Smooth muscle cell (in vitro differentiated cells): ENCODE measurements at regions not wholly inside any gene's neighbourhood (a gene's known extent, or its start where the extent isn't known, plus 50 kb on each side); places are given as distances from the start of the nearest gene placed in this dataset.
"Not testable (repeated sequence)": the region's sequence is repeated elsewhere in the genome, so short reads cannot be mapped to it uniquely, and the experiment has no call there.

Experiments
- DNase-seq: peaks from one replicate; lab custom pipeline; 2025; ENCODE audit not compliant: unreplicated experiment; lab: John Stamatoyannopoulos, UW
- H2AFZ ChIP-seq: fragments of 200-600 bp; sonication (generic); 2 replicates; pipeline ENCODE4 v1.6.0; 2016; ENCODE audit warnings: antibody characterized with exemption, low read depth, mild to moderate bottlenecking
- H3F3A ChIP-seq: fragments of 200-600 bp; sonication (generic); 2 replicates; pipeline ENCODE4 v1.6.0; 2017; ENCODE audit warnings: antibody characterized with exemption, low read depth
- H3K27ac ChIP-seq: fragments of 200-600 bp; sonication (generic); 2 replicates; pipeline ENCODE4 v1.5.1; 2016; ENCODE audit warnings: low read depth, mild to moderate bottlenecking
- H3K27me3 ChIP-seq: fragments of 200-600 bp; sonication (generic); 2 replicates; pipeline ENCODE4 v1.6.1; 2016; ENCODE audit warnings: low read depth, mild to moderate bottlenecking
- H3K36me3 ChIP-seq: fragments of 200-600 bp; sonication (generic); 2 replicates; pipeline ENCODE4 v1.5.1; 2016; ENCODE audit warnings: low read depth
- H3K4me1 ChIP-seq: fragments of 200-600 bp; sonication (generic); 2 replicates; pipeline ENCODE4 v1.5.1; 2016; ENCODE audit warnings: low read depth
- H3K4me2 ChIP-seq: fragments of 200-600 bp; sonication (generic); 2 replicates; pipeline ENCODE4 v1.6.0; 2016; ENCODE audit warnings: mild to moderate bottlenecking
- H3K4me3 ChIP-seq: fragments of 200-600 bp; sonication (generic); 2 replicates; pipeline ENCODE4 v1.5.1; 2016; ENCODE audit warnings: mild to moderate bottlenecking
- H3K79me2 ChIP-seq: fragments of 200-600 bp; sonication (generic); 2 replicates; pipeline ENCODE4 v1.6.0; 2016; ENCODE audit warnings: low read depth, mild to moderate bottlenecking
- H3K9ac ChIP-seq: fragments of 200-600 bp; sonication (generic); 2 replicates; pipeline ENCODE4 v1.6.0; 2016; ENCODE audit warnings: low read depth
- H3K9me3 ChIP-seq: fragments of 200-600 bp; sonication (generic); replicated peaks from 2 replicates; pipeline ENCODE4 v1.5.1; 2016; ENCODE audit warnings: low read depth
- H4K20me1 ChIP-seq: fragments of 200-600 bp; sonication (generic); 2 replicates; pipeline ENCODE4 v1.6.0; 2016; ENCODE audit warnings: low read depth
- WGBS: methylation state at CpG from one replicate; pipeline ENCODE4 v1.1.7; 2016; ENCODE audit warnings: low lambda C conversion rate; 5-methylcytosine and 5-hydroxymethylcytosine counted together
- TF ChIP-seq, protein P1 (sequence below): fragments of 200-600 bp; sonication (generic); IDR thresholded peaks from 2 replicates; pipeline ENCODE4 v1.5.1; 2017; ENCODE audit warnings: borderline replicate concordance, mild to moderate bottlenecking, antibody characterized with exemption; ENCODE audit not compliant: insufficient read depth, poor library complexity, severe bottlenecking

DNA sequence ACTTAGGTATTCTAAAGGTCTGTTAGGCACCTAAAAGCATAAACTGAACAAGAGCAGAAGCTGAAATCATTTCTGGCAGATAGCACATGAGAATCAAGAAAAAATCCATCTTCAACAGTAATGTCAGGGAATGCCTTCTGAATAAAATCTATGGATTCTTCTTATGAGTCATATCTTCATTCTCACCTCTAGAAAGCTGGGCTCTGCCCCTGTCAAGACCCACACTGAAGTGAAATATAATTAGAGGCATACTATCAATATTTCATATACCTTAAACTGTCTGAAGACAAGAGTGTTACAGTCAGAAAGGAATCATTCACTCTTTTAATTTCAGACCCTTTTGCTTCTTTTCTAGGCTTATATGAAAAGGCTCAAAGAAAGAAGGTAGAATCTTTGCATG is 485.8 kb upstream of the PTCHD4 start:
- H3K36me3 ChIP-seq = no peaks in the 10 kb centered on the region
- H3K79me2 ChIP-seq = no peaks in the 10 kb centered on the region
- no peaks in the 10 kb centered on the region for H4K20me1 ChIP-seq
- H3K9ac ChIP-seq = no peak overlapping the region
- H2AFZ ChIP-seq = no peak overlapping the region
- no peaks in the 10 kb centered on the region for H3K9me3 ChIP-seq
- TF ChIP-seq, protein P1, sequence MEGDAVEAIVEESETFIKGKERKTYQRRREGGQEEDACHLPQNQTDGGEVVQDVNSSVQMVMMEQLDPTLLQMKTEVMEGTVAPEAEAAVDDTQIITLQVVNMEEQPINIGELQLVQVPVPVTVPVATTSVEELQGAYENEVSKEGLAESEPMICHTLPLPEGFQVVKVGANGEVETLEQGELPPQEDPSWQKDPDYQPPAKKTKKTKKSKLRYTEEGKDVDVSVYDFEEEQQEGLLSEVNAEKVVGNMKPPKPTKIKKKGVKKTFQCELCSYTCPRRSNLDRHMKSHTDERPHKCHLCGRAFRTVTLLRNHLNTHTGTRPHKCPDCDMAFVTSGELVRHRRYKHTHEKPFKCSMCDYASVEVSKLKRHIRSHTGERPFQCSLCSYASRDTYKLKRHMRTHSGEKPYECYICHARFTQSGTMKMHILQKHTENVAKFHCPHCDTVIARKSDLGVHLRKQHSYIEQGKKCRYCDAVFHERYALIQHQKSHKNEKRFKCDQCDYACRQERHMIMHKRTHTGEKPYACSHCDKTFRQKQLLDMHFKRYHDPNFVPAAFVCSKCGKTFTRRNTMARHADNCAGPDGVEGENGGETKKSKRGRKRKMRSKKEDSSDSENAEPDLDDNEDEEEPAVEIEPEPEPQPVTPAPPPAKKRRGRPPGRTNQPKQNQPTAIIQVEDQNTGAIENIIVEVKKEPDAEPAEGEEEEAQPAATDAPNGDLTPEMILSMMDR = no peak
- H3K4me2 ChIP-seq = no peak overlapping the region
- H3K4me1 ChIP-seq = no peaks in the 10 kb centered on the region
- no peak for DNase-seq
- H3F3A ChIP-seq = no peaks in the 10 kb centered on the region
- H3K4me3 ChIP-seq = no peak overlapping the region
- no peak overlapping the region for H3K27ac ChIP-seq
- H3K27me3 ChIP-seq = no peaks in the 10 kb centered on the region

DNA sequence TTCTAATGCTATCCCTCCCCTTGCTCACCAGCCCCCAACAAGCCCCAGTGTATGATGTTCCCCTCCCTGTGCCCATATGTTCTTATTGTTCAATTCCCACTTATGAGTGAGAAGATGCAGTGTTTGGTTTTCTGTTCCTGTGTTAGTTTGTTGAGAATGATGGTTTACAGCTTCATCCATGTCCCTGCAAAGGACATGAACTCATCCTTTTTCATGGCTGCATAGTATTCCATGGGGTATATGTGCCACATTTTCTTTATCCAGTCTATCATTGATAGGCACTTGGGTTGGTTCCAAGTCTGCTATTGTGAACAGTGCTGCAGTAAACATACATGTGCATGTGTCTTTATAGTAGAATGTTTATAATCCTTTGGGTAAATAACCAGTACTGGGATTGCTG is 480.2 kb upstream of the PTCHD4 start:
- not testable (repeated sequence) for H3K9ac ChIP-seq, H3K27ac ChIP-seq, H2AFZ ChIP-seq, H3K4me1 ChIP-seq, H4K20me1 ChIP-seq, H3F3A ChIP-seq, H3K4me3 ChIP-seq, H3K9me3 ChIP-seq, H3K27me3 ChIP-seq, H3K36me3 ChIP-seq, H3K4me2 ChIP-seq, H3K79me2 ChIP-seq, DNase-seq

DNA sequence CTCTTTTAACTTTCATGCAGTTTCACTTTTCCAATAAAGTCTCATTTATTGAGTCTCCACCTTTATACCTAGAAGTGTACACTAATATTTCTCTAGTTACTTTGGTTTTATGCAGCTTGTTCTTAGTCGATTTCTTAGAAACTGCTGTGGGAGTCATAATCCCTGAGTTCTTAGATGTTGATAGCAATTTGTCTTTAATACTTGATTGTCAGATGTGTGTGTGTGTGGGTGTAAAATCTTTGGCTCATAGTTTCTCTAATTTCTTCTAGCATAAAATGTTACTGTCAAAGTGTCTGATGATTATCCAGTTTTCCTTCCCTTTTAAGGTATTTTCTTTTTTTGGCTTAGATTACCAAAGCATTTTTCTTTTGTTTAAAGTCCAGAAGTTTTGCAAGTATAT is 473.8 kb upstream of the PTCHD4 start:
- H3K27ac ChIP-seq = no peak overlapping the region
- no peak overlapping the region for H3K9ac ChIP-seq
- no peaks in the 10 kb centered on the region for H3K79me2 ChIP-seq
- H3K4me2 ChIP-seq = no peak overlapping the region
- no peak overlapping the region for H3K4me3 ChIP-seq
- no peaks in the 10 kb centered on the region for H3K36me3 ChIP-seq
- H2AFZ ChIP-seq = peak overlapping the region; percentile 51
- H4K20me1 ChIP-seq = no peaks in the 10 kb centered on the region
- H3K4me1 ChIP-seq = no peaks in the 10 kb centered on the region
- DNase-seq = no peak
- WGBS = 46% methylated on average over 1 of the region's 1 CpG
- TF ChIP-seq, protein P1 = no peak
- H3K27me3 ChIP-seq = no peaks in the 10 kb centered on the region
- H3K9me3 ChIP-seq = no peaks in the 10 kb centered on the region
- no peaks in the 10 kb centered on the region for H3F3A ChIP-seq

DNA sequence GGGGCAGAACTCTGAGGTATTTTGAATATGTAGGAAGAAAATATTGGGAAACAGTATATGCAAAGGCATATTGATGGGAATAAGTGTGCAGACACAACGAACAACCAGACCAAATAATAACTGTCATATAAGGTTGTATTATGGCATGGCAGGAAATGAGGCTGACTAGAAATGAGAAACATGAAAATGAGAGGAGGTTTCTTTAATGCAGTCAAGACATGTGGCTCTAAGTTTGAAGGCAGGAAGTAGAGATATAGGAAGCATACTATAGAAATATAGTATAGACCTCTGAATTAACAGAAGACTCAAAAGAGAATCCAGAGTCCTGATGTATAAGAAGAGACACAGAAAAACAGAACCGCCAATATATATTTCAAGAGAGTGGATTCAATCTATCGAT is 459.7 kb upstream of the PTCHD4 start:
- no peak overlapping the region for H3K4me2 ChIP-seq
- 94% methylated on average over 3 of the region's 3 CpGs for WGBS
- H3K27ac ChIP-seq = no peak overlapping the region
- H4K20me1 ChIP-seq = no peaks in the 10 kb centered on the region
- DNase-seq = no peak
- H2AFZ ChIP-seq = no peak overlapping the region
- H3K27me3 ChIP-seq = no peaks in the 10 kb centered on the region
- H3K4me3 ChIP-seq = no peak overlapping the region
- peaks cover 4% of the 10 kb centered on the region for H3K4me1 ChIP-seq
- no peaks in the 10 kb centered on the region for H3F3A ChIP-seq
- no peaks in the 10 kb centered on the region for H3K79me2 ChIP-seq
- TF ChIP-seq, protein P1 = no peak
- no peaks in the 10 kb centered on the region for H3K36me3 ChIP-seq
- H3K9me3 ChIP-seq = no peaks in the 10 kb centered on the region
- H3K9ac ChIP-seq = no peak overlapping the region
